ENCODE measurements at regions not wholly inside any gene's neighbourhood (a gene's known extent, or its start where the extent isn't known, plus 50 kb on each side); places are given as distances from the start of the nearest gene placed in this dataset.

- Histone ChIP-seq H2AFZ (ENCODE audit: low read length) (no peak overlapping the region), H3K9me3 (ENCODE audit: insufficient read depth in 2 of 2, low read depth in 1 of 2, low read length in 1 of 2) (no peaks in the 10 kb centered on the region), H4K8ac (ENCODE audit: extremely low read depth, insufficient read depth, low read length) (no peak overlapping the region), H3K18ac (ENCODE audit: extremely low read depth, low read length) (no peak overlapping the region), H2BK5ac (ENCODE audit: low read depth, low read length) (no peak overlapping the region), H3K36me3 (ENCODE audit: control insufficient read depth in 2 of 4, insufficient read depth in 4 of 4, low read length in 3 of 4) (no peaks in the 10 kb centered on the region), H3K79me1 (ENCODE audit: low read depth, low read length) (no peaks in the 10 kb centered on the region), H2BK20ac (ENCODE audit: low read length) (no peak overlapping the region), H3K27ac (ENCODE audit: low read depth, low read length) (no peak overlapping the region), H3K4me2 (ENCODE audit: insufficient read depth in 1 of 2, low read depth in 2 of 2, low read length in 2 of 2) (no peak overlapping the region), H3K79me2 (ENCODE audit: control insufficient read depth in 1 of 2, insufficient read depth in 2 of 2, low read length in 2 of 2) (no peaks in the 10 kb centered on the region), H2BK120ac (replicated peaks; ENCODE audit: low read depth, low read length) (no peak overlapping the region), H4K91ac (replicated peaks; ENCODE audit: insufficient read length, low read length) (no peak overlapping the region), H3K27me3 (replicated peaks in 1 of 4; ENCODE audit: control insufficient read depth in 3 of 4, extremely low read depth in 1 of 4, insufficient read depth in 3 of 4, low read length in 3 of 4) (no peaks in the 10 kb centered on the region), H3K23ac (ENCODE audit: insufficient read length) (no peak overlapping the region), H3K4me3 (ENCODE audit: extremely low read depth in 1 of 4, insufficient read depth in 2 of 4, low read depth in 3 of 4, low read length in 4 of 4) (no peak overlapping the region), H2BK12ac (ENCODE audit: low read depth, low read length) (no peak overlapping the region), H2BK15ac (ENCODE audit: low read length) (no peak overlapping the region), H4K5ac (ENCODE audit: insufficient read length, low read depth, low read length) (no peak overlapping the region), H4K20me1 (replicated peaks in 1 of 2; ENCODE audit: control insufficient read depth in 1 of 2, insufficient read depth in 2 of 2, low read length in 2 of 2) (no peaks in the 10 kb centered on the region), H2AK5ac (ENCODE audit: low read depth, low read length) (no peak overlapping the region), H3K4me1 (replicated peaks in 1 of 4; ENCODE audit: control insufficient read depth in 3 of 4, insufficient read depth in 4 of 4, low read length in 3 of 4) (0 out of 7 replicates have a peak, but pooled peaks cover 0 to 2% (median 0%) of the 10 kb centered on the region in 4 experiments), H3K14ac (ENCODE audit: insufficient read length) (no peak overlapping the region), H3K9ac (replicated peaks in 1 of 4; ENCODE audit: extremely low read depth in 1 of 4, low read depth in 3 of 4, low read length in 3 of 4) (no peak overlapping the region), H3K23me2 (ENCODE audit: low read depth, low read length) (no peaks in the 10 kb centered on the region), H3K4ac (replicated peaks; ENCODE audit: insufficient read length, low read depth, low read length) (no peak overlapping the region), H3K56ac (replicated peaks; ENCODE audit: insufficient read length, low read depth, low read length) (no peak overlapping the region)
- DNase-seq (ENCODE audit: low read depth in 1 of 2, low spot score in 2 of 2), result no peak
- ChIA-PET CTCF (ENCODE audit: partially characterized antibody) (interaction anchor here (1.0 to 1.6 kb wide), 2 partner anchors 11 to 13 kb away, joined by 3 read pairs; no protein-coding TSS in a partner anchor), POLR2A (ENCODE audit: partially characterized antibody) (no interaction called here)
- no peak for FAIRE-seq
- 93% methylated on average over 1 of the region's 1 CpG; no CpG with 5 or more reads in 1 of the 2 experiments for WGBS, 2 experiments (ENCODE audit: extremely low coverage in 1 of 2, insufficient coverage in 1 of 2, insufficient read length in 1 of 2, insufficient replicate concordance in 2 of 2, low coverage in 1 of 2, low lambda C conversion rate in 2 of 2, missing lambda C conversion rate in 1 of 2)
- TF ChIP-seq JUND (IDR thresholded peaks at IDR 0.05; ENCODE audit: low read length) (no peak), SP1 (IDR thresholded peaks at IDR 0.05; ENCODE audit: low read depth, low read length) (no peak), CHD2 (IDR thresholded peaks at IDR 0.05; ENCODE audit: low read length) (no peak), GABPA (IDR thresholded peaks at IDR 0.05; ENCODE audit: borderline replicate concordance, insufficient read depth, low read length) (no peak), CTCF (IDR thresholded peaks at IDR 0.05; ENCODE audit: control extremely low read depth in 1 of 3, insufficient read depth in 1 of 3, low read depth in 1 of 3, low read length in 3 of 3) (no peak)
Observed at GRCh38 chr2:66082581-66082980, 352.3 kb upstream of the MEIS1 start.
